GM18951 (cell line): ENCODE measurements at regions not wholly inside any gene's neighbourhood (a gene's known extent, or its start where the extent isn't known, plus 50 kb on each side); places are given as distances from the start of the nearest gene placed in this dataset.

ENCODE experiments used
- POLR2A ChIP-seq: IDR thresholded peaks from 4 replicates; pipeline ENCODE4 v1.6.1; 2011; ENCODE audit warnings: mild to moderate bottlenecking; ENCODE audit not compliant: insufficient read length, insufficient read depth; ENCODE audit errors: extremely low read depth
- in situ Hi-C: fragments of 300-500 bp; cut with MboI; formaldehyde crosslinking; loops from one replicate; pipeline ENCODE4 v1.12.0; 2022; ENCODE audit warnings: low sequenced_read_pairs, mixed read lengths, inconsistent platforms; ENCODE audit not compliant: unreplicated experiment

GRCh38 chr9:105074491-105074890 is 146.5 kb upstream of the ABCA1 start:
- no peak for TF ChIP-seq POLR2A
- in situ Hi-C loops = no loop called here

- in situ Hi-C loops = no loop called here
- no peak for TF ChIP-seq POLR2A
These were observed 148.8 kb upstream of the ABCA1 start for GRCh38 chr9:105076729-105077128.

- TF ChIP-seq POLR2A = no peak
- in situ Hi-C loops = no loop called here
These were observed 151.5 kb upstream of the ABCA1 start for GRCh38 chr9:105079457-105079856.

GRCh38 chr9:105082843-105083242 is 154.9 kb upstream of the ABCA1 start:
- no peak for TF ChIP-seq POLR2A
- in situ Hi-C loops = no loop called here

- in situ Hi-C loops = no loop called here
- no peak for TF ChIP-seq POLR2A
These were observed 155.3 kb upstream of the ABCA1 start for GRCh38 chr9:105083256-105083655.

GRCh38 chr9:105087910-105088898 is 156.2 kb upstream of the SLC44A1 start:
- in situ Hi-C loops = no loop called here
- no peak for TF ChIP-seq POLR2A

GRCh38 chr9:105089874-105090273 is 154.6 kb upstream of the SLC44A1 start:
- in situ Hi-C loops = no loop called here
- TF ChIP-seq POLR2A = no peak

- in situ Hi-C loops = no loop called here
- no peak for TF ChIP-seq POLR2A
These were observed 153.3 kb upstream of the SLC44A1 start for GRCh38 chr9:105091004-105091640.

- TF ChIP-seq POLR2A = no peak
- in situ Hi-C loops = no loop called here
These were observed 150.8 kb upstream of the SLC44A1 start for GRCh38 chr9:105093685-105094084.

GRCh38 chr9:105098370-105098769 is 146.1 kb upstream of the SLC44A1 start:
- in situ Hi-C loops = no loop called here
- TF ChIP-seq POLR2A = no peak

- in situ Hi-C loops = no loop called here
- TF ChIP-seq POLR2A = no peak
These were observed 140.7 kb upstream of the SLC44A1 start for GRCh38 chr9:105103776-105104175.

GRCh38 chr9:105114318-105114717 is 130.1 kb upstream of the SLC44A1 start:
- TF ChIP-seq POLR2A = no peak
- in situ Hi-C loops = no loop called here

- in situ Hi-C loops = no loop called here
- TF ChIP-seq POLR2A = no peak
These were observed 129.3 kb upstream of the SLC44A1 start for GRCh38 chr9:105114964-105115728.
